SH-SY5Y (cell line): ENCODE measurements at regions not wholly inside any gene's neighbourhood (a gene's known extent, or its start where the extent isn't known, plus 50 kb on each side); places are given as distances from the start of the nearest gene placed in this dataset.

Source experiments
- GATA2 ChIP-seq: IDR thresholded peaks from 2 replicates; pipeline ENCODE4 v1.6.1; 2011; ENCODE audit warnings: mild to moderate bottlenecking, low read depth, low read length
- GATA3 ChIP-seq: IDR thresholded peaks from 2 replicates; pipeline ENCODE4 v1.6.1; 2011; ENCODE audit warnings: low read depth, mild to moderate bottlenecking, low read length, moderate library complexity

GRCh38 chr14:105938959-105939358, 412.6 kb downstream of the TMEM121 start:
- TF ChIP-seq GATA2 = no peak
- no peak for TF ChIP-seq GATA3
